ENCODE measurements at regions not wholly inside any gene's neighbourhood (a gene's known extent, or its start where the extent isn't known, plus 50 kb on each side); places are given as distances from the start of the nearest gene placed in this dataset.

GRCh38 chr7:9625953-9626352 lies 1192.5 kb downstream of the NXPH1 start:
- no peak for TF ChIP-seq CTCF (optimal IDR thresholded peaks at IDR 0.05 in 1 of 3, IDR thresholded peaks at IDR 0.05 in 1 of 3, conservative IDR thresholded peaks at IDR 0.05 in 1 of 3; ENCODE audit: extremely low read depth in 1 of 3, insufficient read depth in 2 of 3, low read length in 3 of 3)
- no peak for TF ChIP-seq EZH2 (IDR thresholded peaks at IDR 0.05; ENCODE audit: low read length)

All from keratinocyte (primary cell).